Activated naive CD8-positive, alpha-beta T cell treated with anti-CD3 and anti-CD28 coated beads, Interleukin-2, amount 10 ng/mL, durations not matched to agents 7 days and 5 days (primary cell): ENCODE measurements at regions not wholly inside any gene's neighbourhood (a gene's known extent, or its start where the extent isn't known, plus 50 kb on each side); places are given as distances from the start of the nearest gene placed in this dataset.
"Not testable (repeated sequence)": the region's sequence is repeated elsewhere in the genome, so short reads cannot be mapped to it uniquely, and the experiment has no call there.

Source experiments
- ATAC-seq: fragments of 150-1000 bp; cut with Tn5 transposase; one replicate; pipeline ENCODE4 v1.10.0; 2021; ENCODE audit warnings: low read depth, moderate library complexity
- POLR2A ChIA-PET: fragments of 350-600 bp; sonication (Branson Sonifier 250); formaldehyde crosslinking; loops from one replicate; lab custom pipeline; 2021; ENCODE audit warnings: antibody characterized with exemption; lab: Charles Lee
- DNase-seq: peaks from one replicate; pipeline ENCODE4 v3.0.0; 2021
- H3K27ac Mint-ChIP-seq: one replicate; pipeline ENCODE4 v1.8.0; 2022; ENCODE audit warnings: mild to moderate bottlenecking, mixed read lengths
- H3K27me3 Mint-ChIP-seq: one replicate; pipeline ENCODE4 v1.8.0; 2022; ENCODE audit warnings: mild to moderate bottlenecking, moderate library complexity, mixed read lengths
- H3K36me3 Mint-ChIP-seq: one replicate; pipeline ENCODE4 v1.8.0; 2021; ENCODE audit warnings: mild to moderate bottlenecking, mixed read lengths
- H3K4me1 Mint-ChIP-seq: one replicate; pipeline ENCODE4 v1.8.0; 2021; ENCODE audit warnings: mixed read lengths
- H3K4me3 Mint-ChIP-seq: one replicate; pipeline ENCODE4 v1.8.0; 2022; ENCODE audit warnings: mild to moderate bottlenecking, moderate library complexity, mixed read lengths
- H3K9me3 Mint-ChIP-seq: one replicate; pipeline ENCODE4 v1.8.0; 2021; ENCODE audit warnings: mixed read lengths

- H3K27ac Mint-ChIP-seq, result no peak overlapping the region
- peaks cover 6% of the 10 kb centered on the region for H3K9me3 Mint-ChIP-seq
- ATAC-seq (no peak), DNase-seq (no peak)
- POLR2A ChIA-PET, result no interaction called here
- H3K4me3 Mint-ChIP-seq, result no peak overlapping the region
- no peaks in the 10 kb centered on the region for H3K36me3 Mint-ChIP-seq
- no peaks in the 10 kb centered on the region for H3K4me1 Mint-ChIP-seq
- no peaks in the 10 kb centered on the region for H3K27me3 Mint-ChIP-seq
Observed at GRCh38 chr20:55086421-55086820, 611.0 kb downstream of the DOK5 start.

DNA sequence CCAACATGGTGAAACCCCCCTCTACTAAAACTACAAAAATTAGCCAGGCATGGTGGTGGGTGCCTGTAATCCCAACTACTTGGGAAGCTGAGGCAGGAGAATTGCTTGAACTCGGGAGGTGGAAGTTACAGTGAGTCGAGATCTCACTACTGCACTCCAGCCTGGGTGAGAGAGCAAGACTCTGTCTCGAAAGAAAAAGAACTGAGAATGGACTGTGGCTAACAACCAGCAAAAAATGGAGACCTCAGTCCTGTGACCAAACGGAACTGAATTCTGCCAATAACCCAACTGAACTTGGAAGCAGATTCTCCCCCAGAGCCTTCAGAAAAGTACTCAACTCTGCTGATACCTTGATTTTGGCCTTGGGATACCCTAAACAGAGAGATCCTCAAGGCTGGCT, 604.5 kb downstream of the DOK5 start:
- H3K36me3 Mint-ChIP-seq, result no peaks in the 10 kb centered on the region
- no peak overlapping the region for H3K4me3 Mint-ChIP-seq
- H3K9me3 Mint-ChIP-seq, result peaks cover 6% of the 10 kb centered on the region
- ATAC-seq (no peak), DNase-seq (no peak)
- no peaks in the 10 kb centered on the region for H3K4me1 Mint-ChIP-seq
- POLR2A ChIA-PET, result no interaction called here
- no peaks in the 10 kb centered on the region for H3K27me3 Mint-ChIP-seq
- H3K27ac Mint-ChIP-seq, result no peak overlapping the region

DNA sequence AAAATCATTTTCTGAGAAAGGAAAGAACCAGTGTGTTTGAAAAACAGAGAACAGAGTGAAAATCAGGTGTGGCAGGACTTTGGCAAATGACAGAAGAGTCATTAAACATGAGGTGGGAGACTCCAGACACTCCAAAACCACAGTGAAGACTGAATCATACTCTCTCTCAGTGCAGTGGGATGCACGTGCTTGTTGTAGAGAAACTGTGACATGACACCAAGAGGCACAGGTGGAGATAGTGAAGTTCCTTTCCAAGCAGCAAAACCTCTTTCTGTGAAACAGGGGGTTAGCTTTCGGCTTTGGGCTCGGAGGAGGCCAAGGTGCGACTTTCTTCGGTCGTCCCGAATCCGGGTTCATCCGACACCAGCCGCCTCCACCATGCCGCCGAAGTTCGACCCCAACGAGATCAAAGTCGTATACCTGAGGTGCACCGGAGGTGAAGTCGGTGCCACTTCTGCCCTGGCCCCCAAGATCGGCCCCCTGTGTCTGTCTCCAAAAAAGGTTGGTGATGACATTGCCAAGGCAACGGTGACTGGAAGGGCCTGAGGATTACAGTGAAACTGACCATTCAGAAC, 599.0 kb downstream of the DOK5 start:
- H3K4me1 Mint-ChIP-seq, H3K36me3 Mint-ChIP-seq, H3K27ac Mint-ChIP-seq, POLR2A ChIA-PET, H3K4me3 Mint-ChIP-seq, H3K27me3 Mint-ChIP-seq, ATAC-seq, DNase-seq, H3K9me3 Mint-ChIP-seq: not testable (repeated sequence)

DNA sequence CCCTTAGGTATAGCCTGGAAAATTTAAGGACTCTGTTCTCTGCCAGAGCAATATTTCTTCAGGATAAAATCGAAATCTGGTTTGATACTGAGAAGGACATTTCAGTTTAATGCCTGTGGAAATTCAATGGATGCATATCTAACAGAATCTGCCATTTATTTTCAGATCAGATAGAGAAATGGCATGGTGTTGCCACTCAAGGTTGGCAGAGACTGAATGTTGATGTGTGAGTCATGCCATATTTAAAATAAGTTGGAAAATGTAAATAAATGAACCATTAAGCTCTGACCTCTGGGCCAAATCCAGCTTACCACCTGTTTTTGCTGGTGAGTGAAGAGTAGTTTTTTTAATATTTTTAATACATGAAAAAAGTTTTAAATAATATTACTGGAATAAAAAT, 594.6 kb downstream of the DOK5 start:
- Mint-ChIP-seq H3K36me3 (no peaks in the 10 kb centered on the region), H3K9me3 (peaks cover 7% of the 10 kb centered on the region), H3K27me3 (no peaks in the 10 kb centered on the region), H3K4me1 (no peaks in the 10 kb centered on the region), H3K4me3 (no peak overlapping the region), H3K27ac (no peak overlapping the region)
- no peak for ATAC-seq
- no peak for DNase-seq
- POLR2A ChIA-PET, result no interaction called here

GRCh38 chr20:55067158-55067825, 591.9 kb downstream of the DOK5 start:
- Mint-ChIP-seq H3K36me3 (no peaks in the 10 kb centered on the region), H3K27ac (no peak overlapping the region), H3K27me3 (no peaks in the 10 kb centered on the region), H3K4me3 (no peak overlapping the region), H3K9me3 (peaks cover 16% of the 10 kb centered on the region), H3K4me1 (no peaks in the 10 kb centered on the region)
- DNase-seq, result no peak
- POLR2A ChIA-PET, result no interaction called here
- ATAC-seq, result no peak

DNA sequence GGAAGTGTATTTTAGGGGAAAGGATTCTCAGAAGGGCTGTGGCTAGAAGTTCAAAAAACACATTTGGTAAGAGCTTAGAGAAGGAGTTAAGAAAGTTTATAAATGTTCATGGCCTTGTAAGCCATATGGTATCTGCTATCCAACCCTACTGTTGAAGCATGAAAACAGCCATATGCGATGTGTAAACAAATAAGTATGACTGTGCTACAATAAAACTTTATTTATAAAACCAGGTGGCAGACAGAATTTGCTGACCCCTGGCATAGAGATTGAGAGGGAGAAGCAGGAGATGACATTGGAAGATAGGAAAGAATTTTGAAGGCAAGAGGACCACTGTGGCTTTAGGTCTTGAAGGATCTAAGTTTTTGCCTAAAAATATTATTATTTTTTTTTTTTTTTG, 583.5 kb downstream of the DOK5 start:
- H3K27me3 Mint-ChIP-seq, result no peaks in the 10 kb centered on the region
- POLR2A ChIA-PET, result no interaction called here
- no peak overlapping the region for H3K27ac Mint-ChIP-seq
- H3K4me3 Mint-ChIP-seq, result no peak overlapping the region
- ATAC-seq (no peak), DNase-seq (no peak)
- peaks cover 5% of the 10 kb centered on the region for H3K9me3 Mint-ChIP-seq
- H3K4me1 Mint-ChIP-seq, result no peaks in the 10 kb centered on the region
- no peaks in the 10 kb centered on the region for H3K36me3 Mint-ChIP-seq

DNA sequence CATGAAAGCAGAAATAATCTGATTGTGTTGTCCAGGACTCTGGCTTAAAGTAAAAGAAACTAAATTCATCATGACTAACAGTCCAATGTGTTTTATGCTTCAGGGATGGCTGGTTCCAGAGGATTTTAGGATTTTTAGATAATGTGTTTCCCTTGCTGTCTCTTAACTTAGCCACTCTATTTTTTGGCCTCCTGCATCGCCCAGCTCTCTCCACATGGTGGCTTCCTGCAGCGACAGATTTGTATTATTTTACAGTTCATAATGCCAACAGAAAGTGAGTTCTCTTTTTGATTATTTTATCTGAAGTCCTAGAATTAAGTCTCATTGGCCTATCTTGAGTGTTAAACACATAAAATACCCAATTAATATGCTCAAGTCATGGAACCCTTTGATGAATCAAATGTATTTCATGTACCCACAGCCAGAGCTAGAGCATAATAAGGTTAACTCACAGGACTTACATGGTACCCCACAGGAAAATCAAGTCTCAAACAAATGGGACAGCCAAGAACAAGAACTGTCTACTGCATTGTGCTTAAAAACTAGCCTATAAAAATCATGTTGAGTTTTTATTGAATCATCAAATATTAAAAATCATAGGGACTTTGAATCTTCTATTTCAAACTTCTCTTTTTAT, 582.5 kb downstream of the DOK5 start:
- Mint-ChIP-seq H3K9me3 (peaks cover 1% of the 10 kb centered on the region), H3K4me1 (no peaks in the 10 kb centered on the region), H3K36me3 (no peaks in the 10 kb centered on the region), H3K27ac (no peak overlapping the region), H3K4me3 (no peak overlapping the region), H3K27me3 (no peaks in the 10 kb centered on the region)
- POLR2A ChIA-PET, result no interaction called here
- ATAC-seq (no peak), DNase-seq (no peak)

DNA sequence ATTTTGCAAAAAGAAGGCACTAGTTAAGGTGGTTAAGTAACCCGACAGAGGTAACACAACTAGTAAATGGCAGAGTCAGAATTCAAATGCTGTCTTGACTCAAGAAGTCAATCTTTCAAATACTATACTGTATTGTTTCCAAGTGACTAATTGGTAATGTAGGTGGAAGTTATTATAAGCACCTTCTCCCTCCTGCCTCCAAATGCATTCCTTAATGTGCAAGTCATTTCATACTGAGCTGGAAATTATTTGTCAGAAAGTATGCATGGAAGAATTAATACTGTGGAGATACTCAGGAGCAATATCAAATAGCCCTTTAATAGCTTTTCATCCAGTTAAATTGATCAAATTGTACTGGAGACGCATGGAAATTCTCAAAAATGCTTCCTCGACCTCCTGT, 579.1 kb downstream of the DOK5 start:
- Mint-ChIP-seq H3K4me1 (no peaks in the 10 kb centered on the region), H3K9me3 (peaks cover 4% of the 10 kb centered on the region), H3K27ac (no peak overlapping the region), H3K27me3 (no peaks in the 10 kb centered on the region), H3K4me3 (no peak overlapping the region), H3K36me3 (no peaks in the 10 kb centered on the region)
- POLR2A ChIA-PET, result no interaction called here
- DNase-seq, result no peak
- no peak for ATAC-seq

- Mint-ChIP-seq H3K27ac (no peak overlapping the region), H3K36me3 (no peaks in the 10 kb centered on the region), H3K9me3 (peaks cover 4% of the 10 kb centered on the region), H3K27me3 (no peaks in the 10 kb centered on the region), H3K4me3 (no peak overlapping the region), H3K4me1 (no peaks in the 10 kb centered on the region)
- POLR2A ChIA-PET, result no interaction called here
- no peak for DNase-seq
- ATAC-seq, result no peak
Observed at GRCh38 chr20:55053389-55053788, 578.0 kb downstream of the DOK5 start.

- POLR2A ChIA-PET, result no interaction called here
- H3K27ac Mint-ChIP-seq, result no peak overlapping the region
- no peaks in the 10 kb centered on the region for H3K27me3 Mint-ChIP-seq
- H3K4me1 Mint-ChIP-seq, result no peaks in the 10 kb centered on the region
- peaks cover 4% of the 10 kb centered on the region for H3K9me3 Mint-ChIP-seq
- DNase-seq, result no peak
- no peaks in the 10 kb centered on the region for H3K36me3 Mint-ChIP-seq
- no peak for ATAC-seq
- H3K4me3 Mint-ChIP-seq, result no peak overlapping the region
Observed at GRCh38 chr20:55052459-55052858, 577.1 kb downstream of the DOK5 start.

- H3K27ac Mint-ChIP-seq, result no peak overlapping the region
- H3K4me3 Mint-ChIP-seq, result no peak overlapping the region
- no peaks in the 10 kb centered on the region for H3K4me1 Mint-ChIP-seq
- peaks cover 4% of the 10 kb centered on the region for H3K9me3 Mint-ChIP-seq
- POLR2A ChIA-PET, result no interaction called here
- H3K27me3 Mint-ChIP-seq, result no peaks in the 10 kb centered on the region
- ATAC-seq (no peak), DNase-seq (no peak)
- no peaks in the 10 kb centered on the region for H3K36me3 Mint-ChIP-seq
Observed at GRCh38 chr20:55038684-55039083, 563.3 kb downstream of the DOK5 start.

DNA sequence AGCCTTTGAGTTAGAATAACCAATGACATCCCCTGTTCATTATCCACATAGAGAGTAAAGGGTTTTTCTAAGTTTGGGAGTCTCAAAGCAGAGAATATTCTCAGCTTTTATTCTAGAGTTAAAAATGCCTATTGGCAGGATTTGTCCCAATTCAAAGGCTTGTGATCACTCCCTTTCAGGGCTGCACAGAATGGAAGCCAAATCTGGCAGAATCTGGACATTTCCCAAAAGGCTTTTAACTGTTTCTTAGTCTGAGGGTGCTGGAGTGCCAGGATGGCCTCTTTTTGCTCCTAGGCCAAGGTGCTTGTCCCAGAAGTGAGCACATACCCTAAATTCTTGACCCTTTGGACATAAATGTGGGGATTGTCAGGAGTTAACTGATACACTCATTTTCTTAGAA, 556.6 kb downstream of the DOK5 start:
- Mint-ChIP-seq H3K27ac (no peak overlapping the region), H3K36me3 (no peaks in the 10 kb centered on the region), H3K27me3 (no peaks in the 10 kb centered on the region), H3K4me3 (no peak overlapping the region), H3K9me3 (peaks cover 3% of the 10 kb centered on the region), H3K4me1 (no peaks in the 10 kb centered on the region)
- POLR2A ChIA-PET, result no interaction called here
- no peak for ATAC-seq
- DNase-seq, result no peak

GRCh38 chr20:55014766-55015165, 539.4 kb downstream of the DOK5 start:
- ATAC-seq, result no peak
- Mint-ChIP-seq H3K36me3 (no peaks in the 10 kb centered on the region), H3K4me3 (no peak overlapping the region), H3K4me1 (no peaks in the 10 kb centered on the region), H3K9me3 (peaks cover 2% of the 10 kb centered on the region), H3K27me3 (no peaks in the 10 kb centered on the region), H3K27ac (no peak overlapping the region)
- POLR2A ChIA-PET, result no interaction called here
- no peak for DNase-seq

DNA sequence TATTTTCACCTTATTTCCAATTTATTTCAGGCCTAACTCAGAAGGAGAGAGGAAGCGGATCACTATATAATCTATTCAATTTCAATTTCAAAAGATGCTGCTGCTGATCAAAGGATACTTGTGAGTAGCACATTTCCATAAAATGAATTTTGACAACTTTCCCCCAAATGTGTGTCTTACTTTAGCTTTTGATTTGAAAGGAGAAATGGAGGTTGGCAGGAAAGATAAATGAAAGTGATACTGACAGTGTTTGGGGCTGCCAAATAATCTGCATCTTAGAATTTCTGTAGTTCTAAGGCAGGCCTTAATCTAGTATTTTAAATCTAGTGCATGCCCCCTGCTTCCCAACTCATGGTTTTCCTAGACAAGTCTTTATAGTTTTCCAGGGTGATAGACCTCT, 535.4 kb downstream of the DOK5 start:
- DNase-seq, result no peak
- POLR2A ChIA-PET, result no interaction called here
- ATAC-seq, result no peak
- no peaks in the 10 kb centered on the region for H3K27me3 Mint-ChIP-seq
- no peaks in the 10 kb centered on the region for H3K36me3 Mint-ChIP-seq
- H3K9me3 Mint-ChIP-seq, result no peaks in the 10 kb centered on the region
- H3K4me3 Mint-ChIP-seq, result no peak overlapping the region
- no peaks in the 10 kb centered on the region for H3K4me1 Mint-ChIP-seq
- H3K27ac Mint-ChIP-seq, result no peak overlapping the region
